Hepatocyte (in vitro differentiated cells): ENCODE measurements at regions not wholly inside any gene's neighbourhood (a gene's known extent, or its start where the extent isn't known, plus 50 kb on each side); places are given as distances from the start of the nearest gene placed in this dataset.

ENCODE experiments used
- CTCF ChIP-seq: fragments of 200-600 bp; sonication (generic); IDR thresholded peaks from 2 replicates; pipeline ENCODE4 v1.5.1; 2016; ENCODE audit warnings: antibody characterized with exemption, mild to moderate bottlenecking; ENCODE audit not compliant: poor library complexity
- EZH2 ChIP-seq: fragments of 200-600 bp; sonication (generic); IDR thresholded peaks from 2 replicates; pipeline ENCODE4 v1.6.1; 2016; ENCODE audit warnings: antibody characterized with exemption, mild to moderate bottlenecking, borderline replicate concordance
- EZH2phosphoT487 ChIP-seq: fragments of 200-600 bp; sonication (generic); IDR thresholded peaks from one replicate; pipeline ENCODE4 v1.6.1; 2018; ENCODE audit warnings: antibody characterized with exemption, mild to moderate bottlenecking, low read depth, moderate library complexity; ENCODE audit not compliant: unreplicated experiment, severe bottlenecking

DNA sequence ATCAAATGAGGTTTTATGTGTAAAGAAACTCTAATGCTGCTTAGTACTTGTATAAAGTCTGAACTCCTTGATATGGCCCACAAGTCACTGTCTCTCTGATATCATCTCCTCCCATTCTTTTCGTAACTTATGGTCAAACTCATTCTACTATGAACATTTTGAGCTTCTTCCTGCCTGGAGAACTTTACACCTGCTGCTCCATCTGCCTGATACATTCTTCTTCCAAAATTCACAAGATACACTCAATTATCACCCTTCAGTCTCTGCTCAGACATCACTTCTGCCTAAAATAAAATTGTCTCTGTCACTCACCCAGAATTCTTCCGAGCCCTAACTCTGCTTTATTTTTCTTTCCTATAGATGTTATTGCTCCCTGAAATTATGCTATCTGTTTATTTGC is 192.8 kb upstream of the LYPLAL1 start:
- TF ChIP-seq CTCF: no peak
- TF ChIP-seq EZH2: no peak
- no peak for TF ChIP-seq EZH2phosphoT487
